GM12878 (cell line): ENCODE measurements at regions not wholly inside any gene's neighbourhood (a gene's known extent, or its start where the extent isn't known, plus 50 kb on each side); places are given as distances from the start of the nearest gene placed in this dataset.
A peak's percentile ranks its signal among the peaks of the same experiment; 100 is the strongest.

Experiments
- ATAC-seq: fragments of 200-7000 bp; cut with Tn5 transposase; 3 replicates; pipeline ENCODE4 v1.9.1; 2020; ENCODE audit warnings: mild to moderate bottlenecking, moderate library complexity
- BruUV-seq: library from RNA; stranded (reverse); fragments of 400-500 nt; replicated peaks from 2 replicates; lab custom pipeline; 2021; lab: Mats Ljungman, UMichigan
- CTCF ChIA-PET: fragments of 300-600 bp; sonication (Branson Sonifier 250); formaldehyde crosslinking; extraction: SDS; loops from one replicate; lab custom pipeline; 2021; ENCODE audit warnings: inconsistent platforms; lab: Yijun Ruan, JAX
- POLR2A ChIA-PET: fragments of 350-600 bp; formaldehyde crosslinking; extraction: SDS; loops from one replicate; lab custom pipeline; 2021; ENCODE audit warnings: inconsistent platforms; lab: Charles Lee
- RAD21 ChIA-PET: fragments of 300-600 bp; sonication (Branson Sonifier 250); formaldehyde crosslinking; loops from one replicate; lab custom pipeline; 2023; ENCODE audit warnings: antibody characterized with exemption; ENCODE audit not compliant: unreplicated experiment; lab: Charles Lee
- SMC1A ChIA-PET: fragments of 300-600 bp; sonication (Branson Sonifier 250); formaldehyde crosslinking; loops from one replicate; lab custom pipeline; 2023; ENCODE audit not compliant: unreplicated experiment, uncharacterized antibody; lab: Charles Lee
- DNase-seq: peaks from one replicate; pipeline ENCODE4 v3.0.0-alpha.2; 2011; ENCODE audit warnings: low read depth, low spot score
- FAIRE-seq: peaks from 3 replicates; lab custom pipeline; 2011; peaks lifted over from hg19 to GRCh38; lab: Jason Lieb, UNC
- H2AFZ ChIP-seq: 2 replicates; pipeline ENCODE4 v1.6.0; 2011; ENCODE audit warnings: low read depth, low read length, control low read depth; ENCODE audit not compliant: control insufficient read depth
- H3K27ac ChIP-seq: 2 replicates; pipeline ENCODE4 v1.5.1; 2011; ENCODE audit warnings: control low read depth; ENCODE audit not compliant: control insufficient read depth, insufficient read depth
- H3K27me3 ChIP-seq, 2 experiments: replicated peaks in 1 of 2; 2 replicates each; pipeline versions ENCODE4 v1.6.0 to v1.6.1; 2011; ENCODE audit warnings: low read length in 1 of 2; ENCODE audit not compliant: control insufficient read depth in 2 of 2, insufficient read depth in 2 of 2
- H3K36me3 ChIP-seq, 2 experiments: 2 replicates each; pipeline ENCODE4 v1.5.1; 2011; ENCODE audit warnings: low read length in 1 of 2; ENCODE audit not compliant: control insufficient read depth in 2 of 2, insufficient read depth in 2 of 2
- H3K4me1 ChIP-seq: 2 replicates; pipeline ENCODE4 v1.6.1; 2011; ENCODE audit warnings: mild to moderate bottlenecking, low read length, moderate library complexity, mixed read lengths; ENCODE audit not compliant: control insufficient read depth, insufficient read depth
- H3K4me2 ChIP-seq: 2 replicates; pipeline ENCODE4 v1.6.0; 2011; ENCODE audit warnings: control low read depth; ENCODE audit not compliant: control insufficient read depth, insufficient read depth
- H3K4me3 ChIP-seq: fragments of 200-600 bp; sonication (generic); 2 replicates; pipeline ENCODE4 v1.5.1; 2016
- H3K79me2 ChIP-seq: 2 replicates; pipeline ENCODE4 v1.6.0; 2011; ENCODE audit warnings: low read length; ENCODE audit not compliant: control insufficient read depth, insufficient read depth
- H3K9ac ChIP-seq: 2 replicates; pipeline ENCODE4 v1.8.0; 2011; ENCODE audit warnings: low read length, control low read depth, mixed read lengths; ENCODE audit not compliant: control insufficient read depth, insufficient read depth
- H3K9me3 ChIP-seq: replicated peaks from 3 replicates; pipeline ENCODE4 v1.5.1; 2011; ENCODE audit warnings: mild to moderate bottlenecking, low read length; ENCODE audit not compliant: control insufficient read depth, insufficient read depth
- H4K20me1 ChIP-seq: 2 replicates; pipeline ENCODE4 v1.6.0; 2011; ENCODE audit not compliant: control insufficient read depth, insufficient read depth
- ASH2L ChIP-seq: fragments of 300-600, 200-600 bp; sonication (generic); IDR thresholded peaks from 2 replicates; pipeline ENCODE4 v1.6.1; 2017; ENCODE audit warnings: low read depth, mild to moderate bottlenecking, borderline replicate concordance
- BHLHE40 ChIP-seq, 2 experiments: fragments of 450-650 bp in 1 of 2; IDR thresholded peaks; 2 replicates each; pipeline ENCODE4 v1.6.1; 2011 to 2017; ENCODE audit warnings: low read depth in 2 of 2, borderline replicate concordance in 1 of 2, improper control_type of control experiment in 1 of 2, low read length in 1 of 2, mild to moderate bottlenecking in 1 of 2
- BRCA1 ChIP-seq: IDR thresholded peaks from 2 replicates; pipeline ENCODE4 v1.6.1; 2011; ENCODE audit warnings: low read depth, low read length, improper control_type of control experiment
- CBX5 ChIP-seq: sonication (generic); IDR thresholded peaks from 2 replicates; pipeline ENCODE4 v1.6.1; 2016; ENCODE audit warnings: low read depth, moderate library complexity, mild to moderate bottlenecking, inconsistent platforms
- JUNB ChIP-seq: IDR thresholded peaks from 2 replicates; pipeline ENCODE4 v1.6.1; 2016; ENCODE audit warnings: antibody characterized with exemption, mild to moderate bottlenecking
- MYB ChIP-seq: fragments of 150-350 bp; IDR thresholded peaks from 2 replicates; pipeline ENCODE4 v1.6.1; 2014; ENCODE audit warnings: mild to moderate bottlenecking, low read depth, low read length, borderline replicate concordance
- NR2C2 ChIP-seq: IDR thresholded peaks from 2 replicates; pipeline ENCODE4 v1.6.1; 2011; ENCODE audit warnings: borderline replicate concordance, low read depth; ENCODE audit not compliant: control insufficient read depth, insufficient read length
- RAD51 ChIP-seq: fragments of 450-650 bp; IDR thresholded peaks from 2 replicates; pipeline ENCODE4 v1.6.1; 2016; ENCODE audit warnings: moderate library complexity, mild to moderate bottlenecking, inconsistent platforms
- SP1 ChIP-seq: IDR thresholded peaks from one replicate; pipeline ENCODE4 v1.6.1; 2011; ENCODE audit warnings: low read depth, low read length
- STAT3 ChIP-seq: IDR thresholded peaks from 2 replicates; pipeline ENCODE4 v1.6.1; 2011; ENCODE audit warnings: low read depth, low read length, improper control_type of control experiment
- TBL1XR1 ChIP-seq: IDR thresholded peaks from 2 replicates; pipeline ENCODE4 v1.6.1; 2012; ENCODE audit warnings: low read depth, low read length, improper control_type of control experiment
- TCF7 ChIP-seq: IDR thresholded peaks from 2 replicates; pipeline ENCODE4 v1.6.1; 2014; ENCODE audit warnings: antibody characterized with exemption, borderline replicate concordance
- ZNF384 ChIP-seq: IDR thresholded peaks from 2 replicates; pipeline ENCODE4 v1.6.1; 2012; ENCODE audit warnings: low read depth, mild to moderate bottlenecking, low read length, improper control_type of control experiment, borderline replicate concordance
- ZZZ3 ChIP-seq: IDR thresholded peaks from 2 replicates; pipeline ENCODE4 v1.6.1; 2011; ENCODE audit warnings: low read depth; ENCODE audit not compliant: control insufficient read depth, insufficient read length
- WGBS: methylation state at CpG from one replicate; pipeline ENCODE4 v1.1.6; 2016; ENCODE audit warnings: low lambda C conversion rate; ENCODE audit not compliant: insufficient replicate concordance, insufficient coverage; ENCODE audit errors: missing lambda C conversion rate; 5-methylcytosine and 5-hydroxymethylcytosine counted together
- in situ Hi-C: fragments of 300-500 bp; cut with MboI; formaldehyde crosslinking; loops from 9 replicates; pipeline ENCODE4 v1.14.3; 2018; ENCODE audit warnings: mixed read lengths
- intact Hi-C: fragments of 100-400 bp; cut with micrococcal nuclease; formaldehyde crosslinking; loops from one replicate; pipeline ENCODE4 v1.14.2; 2022; ENCODE audit not compliant: unreplicated experiment
- TF ChIP-seq, protein P1 (sequence below): fragments of 450-650 bp; IDR thresholded peaks from 2 replicates; pipeline ENCODE4 v1.6.1; 2016; ENCODE audit warnings: mild to moderate bottlenecking

DNA sequence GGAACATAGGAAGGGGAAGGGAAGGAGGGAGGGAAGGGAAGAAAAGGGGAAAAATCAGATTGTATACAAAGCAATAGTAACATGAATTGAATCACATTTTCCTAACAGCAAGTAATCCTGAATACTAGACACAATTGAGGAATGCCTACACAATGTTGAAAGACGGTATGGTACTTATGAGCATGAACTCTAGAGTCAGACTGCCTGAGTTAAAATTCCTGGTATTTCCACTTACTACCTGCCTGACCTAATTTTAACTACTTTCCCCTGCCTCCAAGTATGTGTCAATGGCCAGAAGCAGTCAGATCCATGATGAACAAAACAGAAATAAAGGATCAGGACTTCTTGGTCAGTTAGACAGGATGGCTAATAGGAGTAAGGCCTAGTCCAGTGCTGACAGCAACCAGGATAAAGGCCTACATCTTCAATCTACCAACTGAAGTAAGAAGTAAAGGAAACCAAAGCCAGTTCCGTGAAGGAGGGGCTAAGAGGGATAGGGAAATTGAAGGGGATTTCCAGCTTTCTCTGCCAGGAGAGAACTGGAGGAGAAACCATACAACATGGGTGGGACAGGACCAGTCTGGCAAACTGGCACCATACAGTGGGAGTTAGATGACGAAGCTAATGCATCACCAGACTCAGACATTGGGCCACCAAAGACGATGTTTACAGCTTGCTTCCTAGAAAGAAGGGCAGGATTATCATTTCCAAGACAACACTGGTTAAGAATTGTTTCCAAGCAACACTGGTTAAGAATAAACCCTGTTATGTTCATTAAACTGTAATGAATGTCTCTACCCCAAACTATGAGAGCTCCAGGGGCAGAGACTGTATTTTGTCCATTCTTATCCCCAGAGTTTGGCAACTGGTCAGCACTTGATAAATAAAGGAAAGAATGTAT, 151.6 kb upstream of the UBE2E2 start:
- ATAC-seq (peak; percentile 14), FAIRE-seq (no peak), DNase-seq (no peak)
- peaks cover 3% of the 10 kb centered on the region; the same call in 1 of the 2 replicates for H3K4me1 ChIP-seq
- SMC1A ChIA-PET: interaction anchor here (0.6 to 0.8 kb wide), 2 partner anchors 13 to 147 kb away, joined by 3 read pairs; no protein-coding TSS in a partner anchor
- no peak overlapping the region for H3K9ac ChIP-seq
- POLR2A ChIA-PET: no interaction called here
- H3K36me3 ChIP-seq: no peaks in the 10 kb centered on the region
- H3K27ac ChIP-seq: no peak overlapping the region
- CTCF ChIA-PET: no interaction called here
- TF ChIP-seq JUNB (no peak), BHLHE40 (IDR thresholded peaks at IDR 0.05; ENCODE audit: borderline replicate concordance in 1 of 2, low read depth in 2 of 2, low read length in 1 of 2) (no peak), TBL1XR1 (no peak), ZZZ3 (no peak), RAD51 (no peak), CBX5 (no peak), ZNF384 (no peak), ASH2L (no peak), TCF7 (no peak), SP1 (no peak), STAT3 (no peak), BRCA1 (no peak), NR2C2 (no peak), MYB (no peak)
- TF ChIP-seq, protein P1, sequence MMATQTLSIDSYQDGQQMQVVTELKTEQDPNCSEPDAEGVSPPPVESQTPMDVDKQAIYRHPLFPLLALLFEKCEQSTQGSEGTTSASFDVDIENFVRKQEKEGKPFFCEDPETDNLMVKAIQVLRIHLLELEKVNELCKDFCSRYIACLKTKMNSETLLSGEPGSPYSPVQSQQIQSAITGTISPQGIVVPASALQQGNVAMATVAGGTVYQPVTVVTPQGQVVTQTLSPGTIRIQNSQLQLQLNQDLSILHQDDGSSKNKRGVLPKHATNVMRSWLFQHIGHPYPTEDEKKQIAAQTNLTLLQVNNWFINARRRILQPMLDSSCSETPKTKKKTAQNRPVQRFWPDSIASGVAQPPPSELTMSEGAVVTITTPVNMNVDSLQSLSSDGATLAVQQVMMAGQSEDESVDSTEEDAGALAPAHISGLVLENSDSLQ: no peak
- RAD21 ChIA-PET: no interaction called here
- H4K20me1 ChIP-seq: no peaks in the 10 kb centered on the region
- no peak overlapping the region for H3K4me2 ChIP-seq
- H3K4me3 ChIP-seq: no peak overlapping the region
- intact Hi-C loops: no loop called here
- no peaks in the 10 kb centered on the region; the same call in 1 of the 3 replicates for H3K9me3 ChIP-seq
- BruUV-seq: TSS peak; percentile 79
- 64% methylated on average over 4 of the region's 4 CpGs for WGBS
- H3K27me3 ChIP-seq: no peaks in the 10 kb centered on the region
- H2AFZ ChIP-seq: no peak overlapping the region; the same call in 1 of the 2 replicates
- in situ Hi-C loops: no loop called here
- no peaks in the 10 kb centered on the region for H3K79me2 ChIP-seq
